ENCODE measurements at regions not wholly inside any gene's neighbourhood (a gene's known extent, or its start where the extent isn't known, plus 50 kb on each side); places are given as distances from the start of the nearest gene placed in this dataset.

GRCh38 chr18:70496353-70497294, 207.8 kb downstream of the SOCS6 start:
- DNase-seq (ENCODE audit: insufficient read length, low spot score) (no peak), FAIRE-seq (no peak)

- DNase-seq (ENCODE audit: insufficient read length, low spot score) (no peak), FAIRE-seq (no peak)
Observed at GRCh38 chr18:70494524-70494923, 205.7 kb downstream of the SOCS6 start.

GRCh38 chr18:70493461-70493860, 204.6 kb downstream of the SOCS6 start:
- DNase-seq (ENCODE audit: insufficient read length, low spot score) (no peak), FAIRE-seq (no peak)

GRCh38 chr18:70491734-70492348, 203.0 kb downstream of the SOCS6 start:
- FAIRE-seq (no peak), DNase-seq (ENCODE audit: insufficient read length, low spot score) (peak; percentile 5)

GRCh38 chr18:70489986-70490933, 201.4 kb downstream of the SOCS6 start:
- peak; percentile 14 for DNase-seq (ENCODE audit: insufficient read length, low spot score)
- no peak for FAIRE-seq

- no peak for DNase-seq (ENCODE audit: insufficient read length, low spot score)
- no peak for FAIRE-seq
Observed at GRCh38 chr18:70489571-70489970, 200.7 kb downstream of the SOCS6 start.

GRCh38 chr18:70469916-70470315, 181.1 kb downstream of the SOCS6 start:
- no peak for FAIRE-seq

GRCh38 chr18:70468861-70469547, 180.2 kb downstream of the SOCS6 start:
- no peak for FAIRE-seq
- no peak for DNase-seq (ENCODE audit: insufficient read length, low spot score)

More at GRCh38 chr18:70469916-70470315, 181.1 kb downstream of the SOCS6 start:
- no peak for DNase-seq (ENCODE audit: insufficient read length, low spot score)

- DNase-seq (ENCODE audit: insufficient read length, low spot score), result peak; percentile 40
- FAIRE-seq, result no peak
Observed at GRCh38 chr18:70464343-70465114, 175.7 kb downstream of the SOCS6 start.

GRCh38 chr18:70463085-70463484, 174.2 kb downstream of the SOCS6 start:
- DNase-seq (ENCODE audit: insufficient read length, low spot score), result no peak

GRCh38 chr18:70462078-70462439, 173.2 kb downstream of the SOCS6 start:
- DNase-seq (ENCODE audit: insufficient read length, low spot score), result no peak
- no peak for FAIRE-seq

More at GRCh38 chr18:70463085-70463484, 174.2 kb downstream of the SOCS6 start:
- FAIRE-seq, result no peak

GRCh38 chr18:70461323-70462077, 172.7 kb downstream of the SOCS6 start:
- DNase-seq (ENCODE audit: insufficient read length, low spot score) (no peak), FAIRE-seq (no peak)

GRCh38 chr18:70459731-70460130, 170.9 kb downstream of the SOCS6 start:
- no peak for DNase-seq (ENCODE audit: insufficient read length, low spot score)
- FAIRE-seq, result no peak

GRCh38 chr18:70459251-70459650, 170.4 kb downstream of the SOCS6 start:
- FAIRE-seq, result no peak
- no peak for DNase-seq (ENCODE audit: insufficient read length, low spot score)

GRCh38 chr18:70457788-70458187, 168.9 kb downstream of the SOCS6 start:
- FAIRE-seq, result no peak
- no peak for DNase-seq (ENCODE audit: insufficient read length, low spot score)

- DNase-seq (ENCODE audit: insufficient read length, low spot score) (no peak), FAIRE-seq (no peak)
Observed at GRCh38 chr18:70457223-70457622, 168.4 kb downstream of the SOCS6 start.

GRCh38 chr18:70456376-70456775, 167.5 kb downstream of the SOCS6 start:
- DNase-seq (ENCODE audit: insufficient read length, low spot score), result no peak
- FAIRE-seq, result no peak

- FAIRE-seq, result no peak
- DNase-seq (ENCODE audit: insufficient read length, low spot score), result no peak
Observed at GRCh38 chr18:70455731-70456130, 166.9 kb downstream of the SOCS6 start.
